MM.1S (cell line): ENCODE measurements at regions not wholly inside any gene's neighbourhood (a gene's known extent, or its start where the extent isn't known, plus 50 kb on each side); places are given as distances from the start of the nearest gene placed in this dataset.

ENCODE experiments used
- CTCF ChIP-seq: fragments of 300-600 bp; sonication (generic); IDR thresholded peaks from 2 replicates; pipeline ENCODE4 v1.5.1; 2016; ENCODE audit warnings: antibody characterized with exemption, low read length, mixed read lengths
- EZH2 ChIP-seq: fragments of 300-600 bp; sonication (generic); optimal IDR thresholded peaks from 2 replicates; pipeline ENCODE3; 2017; ENCODE audit warnings: low read depth, mild to moderate bottlenecking, antibody characterized with exemption, low read length, mixed read lengths

GRCh38 chr20:47960277-47960676 is 175.0 kb upstream of the SULF2 start:
- TF ChIP-seq CTCF (no peak), EZH2 (no peak)
